Hematopoietic multipotent progenitor cell treated with erythropoietin and hydrocortisone succinate and interleukin-3 and kit ligand, for 6 days (in vitro differentiated cells): ENCODE measurements at regions not wholly inside any gene's neighbourhood (a gene's known extent, or its start where the extent isn't known, plus 50 kb on each side); places are given as distances from the start of the nearest gene placed in this dataset.

Source experiments
- DNase-seq: peaks from one replicate; pipeline ENCODE4 v3.0.0-alpha.2; 2015

DNA sequence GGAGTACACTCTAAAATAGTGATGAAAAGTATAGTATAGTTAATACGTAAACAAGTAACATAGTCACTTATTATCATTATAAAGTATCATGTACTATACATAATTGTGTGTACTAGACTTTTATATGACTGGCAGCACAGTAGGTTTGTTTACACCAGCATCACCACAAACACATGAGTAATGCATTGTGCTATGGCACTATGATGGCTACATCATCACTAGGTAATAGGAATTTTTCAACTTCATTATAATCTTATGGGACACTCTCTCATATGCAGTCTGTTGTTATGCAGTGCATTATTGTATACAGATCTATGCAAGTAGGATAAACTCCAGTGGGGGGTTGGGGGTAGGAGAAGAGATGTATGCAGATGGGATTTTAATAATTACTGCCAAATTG lies 52.7 kb upstream of the ELL2 start:
- DNase-seq: no peak

DNA sequence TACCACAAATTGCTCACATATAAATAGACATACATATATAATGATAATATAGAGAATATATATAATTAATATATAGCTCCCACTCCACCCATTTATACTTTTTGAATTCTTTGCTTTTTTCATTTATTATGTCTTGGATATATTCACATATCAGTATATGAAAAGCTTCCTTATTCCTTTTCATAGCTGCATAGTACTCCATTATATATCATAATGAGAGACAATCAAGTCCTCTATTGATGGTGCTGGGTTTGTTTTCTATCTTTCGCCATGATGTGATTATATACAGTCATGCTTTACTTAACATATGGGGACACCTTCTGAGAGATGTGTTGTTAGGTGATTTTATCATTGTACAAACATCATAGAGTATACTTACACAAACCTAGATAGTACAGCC lies 51.6 kb upstream of the ELL2 start:
- DNase-seq: no peak

- no peak for DNase-seq
Observed at GRCh38 chr5:96012399-96012798, 50.7 kb upstream of the ELL2 start.
